Left forelimb (tissue), 1 donor: ENCODE measurements at regions not wholly inside any gene's neighbourhood (a gene's known extent, or its start where the extent isn't known, plus 50 kb on each side); places are given as distances from the start of the nearest gene placed in this dataset.

ENCODE experiments used
- DNase-seq: peaks from one replicate; pipeline ENCODE4 v3.0.0-alpha.2; 2018; ENCODE audit warnings: low spot score

DNA sequence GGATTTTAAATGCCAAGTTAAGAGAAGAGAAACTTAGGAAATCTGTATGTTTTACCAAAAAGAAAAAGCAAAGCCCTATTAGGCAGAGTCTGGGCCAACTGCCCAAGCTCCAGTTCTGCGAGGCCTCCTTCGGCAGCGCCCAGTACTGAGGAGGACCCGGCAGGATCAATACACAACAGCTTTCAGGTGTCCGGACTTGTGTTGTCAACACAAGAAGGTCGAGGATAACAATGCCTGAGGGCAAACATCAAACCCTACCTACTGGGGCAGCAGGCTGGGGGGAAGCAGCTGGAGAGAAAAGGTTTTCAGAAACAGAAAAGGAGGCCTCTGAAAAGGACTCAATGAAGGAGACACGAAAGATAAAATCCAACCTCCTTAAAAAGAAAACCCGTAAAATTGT lies 98.1 kb upstream of the GJB5 start:
- no peak for DNase-seq

DNA sequence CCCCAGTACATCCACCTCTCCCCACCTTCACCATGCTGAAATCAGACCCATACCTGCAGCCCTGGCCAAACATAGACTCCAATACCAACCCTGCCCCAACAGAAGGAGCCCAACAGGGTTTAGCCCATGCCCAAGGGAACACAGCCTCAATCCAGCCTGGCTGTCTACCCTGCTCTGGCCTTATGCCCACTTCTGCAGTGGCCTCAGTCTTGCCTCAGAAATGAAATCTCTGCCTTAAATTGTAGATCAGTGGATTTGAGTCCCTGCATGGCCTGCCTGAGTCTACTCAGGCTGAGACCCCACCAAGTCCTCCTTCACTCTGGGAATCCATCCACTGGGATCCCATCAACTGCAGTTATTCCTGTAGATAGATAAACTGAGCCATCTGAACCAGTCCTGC lies 97.6 kb upstream of the GJB5 start:
- no peak for DNase-seq

DNA sequence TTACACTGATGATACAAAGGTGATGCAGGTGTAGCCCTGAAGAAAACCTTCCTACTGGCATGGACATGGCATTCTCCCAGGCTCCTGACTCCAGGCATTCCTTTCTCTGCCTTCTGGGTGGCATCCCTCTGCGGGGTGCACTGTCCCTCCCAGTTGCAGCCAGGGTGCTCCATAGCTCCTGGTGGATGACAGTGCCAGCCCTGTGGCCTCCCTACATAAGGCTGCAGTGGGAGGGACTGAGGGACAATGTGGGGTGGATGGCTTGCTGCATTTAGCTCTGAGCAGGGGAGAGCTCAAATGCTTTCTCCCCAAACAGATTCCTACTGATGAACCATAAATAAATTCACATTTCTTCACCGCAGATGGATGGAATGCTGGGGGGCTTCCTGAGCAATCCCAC lies 97.0 kb upstream of the GJB5 start:
- no peak for DNase-seq

DNA sequence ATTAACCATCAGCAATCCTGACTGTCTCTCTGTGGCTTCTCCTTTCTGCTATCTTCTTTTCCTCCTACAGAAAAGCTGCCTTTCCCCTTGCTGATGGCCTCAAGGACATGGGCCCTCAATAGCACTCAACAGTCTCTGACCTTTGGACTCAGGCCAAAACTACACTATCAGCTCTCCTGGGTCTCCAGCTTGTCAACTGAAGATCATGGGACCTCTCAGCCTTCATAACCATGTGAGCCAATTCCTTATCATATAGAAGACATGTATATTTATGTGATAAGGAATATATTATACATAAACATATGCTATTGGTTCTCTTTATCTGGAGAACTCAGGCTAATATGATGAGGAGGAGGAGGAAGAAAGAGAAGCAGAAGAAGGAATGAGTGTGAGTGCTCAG lies 91.8 kb upstream of the GJB5 start:
- no peak for DNase-seq

DNA sequence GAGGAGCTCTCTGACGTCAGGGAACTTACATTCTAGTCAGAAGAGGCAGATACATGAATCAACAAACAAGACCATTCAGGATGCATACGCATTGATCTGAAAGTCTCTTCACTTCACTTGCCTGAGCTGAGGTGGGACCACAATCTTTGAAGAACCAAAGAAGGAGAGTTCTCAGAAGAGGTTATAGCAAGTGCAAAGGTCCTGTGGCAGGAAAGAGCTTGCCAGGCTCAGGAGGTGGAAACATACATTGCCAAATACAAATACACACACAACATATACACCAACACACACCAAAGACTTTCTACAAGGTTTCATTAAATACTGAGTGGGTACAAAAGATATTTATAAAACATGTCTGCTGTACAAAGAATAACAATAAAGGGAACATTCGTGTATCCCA lies 86.8 kb upstream of the GJB5 start:
- no peak for DNase-seq

DNA sequence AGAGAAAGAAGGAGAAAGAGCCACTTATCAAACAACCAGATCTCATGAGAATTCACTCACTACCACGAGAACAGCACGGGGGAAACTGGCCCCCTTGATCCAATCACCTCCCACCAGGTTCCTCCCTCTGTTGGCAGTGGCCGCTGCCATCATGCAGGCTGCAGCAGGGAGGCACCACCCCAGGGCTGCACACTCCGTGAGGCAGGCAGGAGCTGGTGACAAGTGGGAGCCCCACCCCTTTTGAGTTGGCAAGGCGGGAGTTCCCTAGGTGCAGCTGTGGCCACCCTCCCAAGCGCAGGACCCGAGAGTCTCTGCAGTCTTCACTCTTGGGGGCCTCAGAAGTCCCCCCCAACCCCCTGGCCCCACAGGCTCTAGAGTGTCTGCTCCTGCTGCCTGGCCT lies 83.9 kb upstream of the GJB5 start:
- DNase-seq = no peak

DNA sequence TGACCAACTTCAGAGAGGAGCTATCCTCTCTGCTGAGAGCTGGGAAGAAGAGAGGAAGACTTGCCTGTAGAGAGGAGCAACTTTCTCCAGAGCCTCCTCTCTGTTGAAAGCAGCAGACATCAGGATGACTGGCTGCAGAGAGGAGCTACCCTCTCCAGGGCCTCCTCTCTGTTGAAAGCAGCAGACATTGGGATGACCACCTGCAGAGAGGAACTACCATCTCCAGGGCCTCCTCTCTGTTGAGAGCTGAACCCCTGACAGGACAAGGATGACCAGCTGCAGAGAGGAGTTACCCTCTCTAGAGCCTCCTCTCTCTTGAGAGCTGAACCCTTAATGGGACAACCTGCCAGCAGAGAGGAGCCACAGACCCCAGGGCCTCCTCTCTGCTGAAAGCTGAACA lies 83.0 kb upstream of the GJB5 start:
- DNase-seq = no peak

DNA sequence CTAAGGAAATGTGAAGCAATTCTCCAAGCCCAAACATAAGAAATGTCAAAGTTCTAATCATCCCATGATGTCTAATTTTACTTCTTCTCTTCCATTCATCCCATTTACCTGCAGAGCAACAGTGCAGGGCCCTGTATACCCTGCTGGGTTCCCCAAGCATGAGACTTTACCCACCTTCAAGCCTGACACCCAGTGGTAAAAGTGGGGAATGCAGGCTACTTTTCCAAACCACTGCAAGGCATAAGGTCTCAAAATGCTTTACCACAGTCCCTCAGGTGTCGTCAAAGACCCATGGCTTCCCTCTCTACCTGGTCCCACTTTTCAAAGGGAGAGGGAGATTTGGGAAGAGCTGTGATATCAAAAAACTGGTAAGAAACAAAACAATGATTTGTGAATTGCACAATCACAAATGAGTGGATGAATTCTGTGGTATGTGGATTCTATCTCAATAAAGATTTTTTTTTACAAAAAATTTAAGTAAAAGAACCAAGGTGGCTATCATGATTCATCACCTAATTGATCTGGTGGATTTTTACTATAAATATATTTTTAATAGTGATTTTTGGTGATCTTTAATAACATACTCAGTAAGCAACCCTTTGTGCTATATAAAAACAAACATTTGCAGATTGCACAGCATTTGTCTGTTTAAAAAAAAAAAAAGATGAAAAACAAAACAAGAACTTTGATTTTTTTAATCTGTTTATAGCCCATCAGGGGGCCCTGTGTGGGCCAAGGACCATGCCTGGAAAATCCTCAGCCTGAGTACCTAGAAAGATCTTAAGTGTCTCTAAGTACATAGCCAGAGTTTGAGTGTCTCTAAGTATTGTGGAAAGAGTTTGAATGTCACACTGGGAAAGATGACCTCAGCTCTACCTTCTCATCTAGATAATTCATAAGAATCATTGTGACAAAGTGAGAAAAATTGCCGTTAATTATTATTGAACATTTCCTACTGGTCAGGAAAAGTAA lies 73.1 kb upstream of the GJB5 start:
- DNase-seq = no peak

DNA sequence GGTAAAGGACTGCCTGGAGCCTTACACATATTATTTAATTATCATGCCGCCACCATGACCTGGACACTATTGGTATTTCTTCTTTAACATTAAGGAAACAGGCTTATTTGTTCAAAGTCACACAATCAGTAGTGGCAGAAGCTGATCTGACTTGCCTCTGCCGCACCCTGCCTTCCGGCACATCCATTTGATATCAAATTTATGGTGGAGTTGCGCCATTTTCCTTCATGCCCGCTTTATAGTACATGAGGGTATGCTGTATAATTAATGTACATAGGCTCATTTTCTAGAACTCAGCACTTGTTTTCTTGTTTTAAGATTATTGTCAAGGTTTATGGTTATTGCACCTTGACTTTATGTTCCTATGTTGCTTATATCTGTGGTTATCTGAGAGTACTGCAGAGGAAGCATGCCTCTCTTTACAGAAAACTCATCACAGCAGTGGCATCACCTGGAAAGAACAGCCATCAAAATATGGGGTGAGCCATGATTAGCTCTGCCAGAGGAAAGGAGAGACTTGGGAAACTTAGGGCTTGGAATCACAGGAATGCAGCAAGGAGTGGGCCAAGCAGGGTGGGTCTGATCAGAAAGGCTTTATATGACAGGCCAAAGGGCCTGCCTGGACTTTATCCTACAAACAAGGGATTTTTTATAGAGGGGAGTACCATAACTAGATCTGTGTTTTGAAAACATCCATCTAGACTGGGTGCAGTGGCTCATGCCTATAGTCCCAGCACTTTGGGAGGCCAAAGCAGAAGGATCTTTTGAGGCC lies 72.2 kb upstream of the GJB5 start:
- no peak for DNase-seq

DNA sequence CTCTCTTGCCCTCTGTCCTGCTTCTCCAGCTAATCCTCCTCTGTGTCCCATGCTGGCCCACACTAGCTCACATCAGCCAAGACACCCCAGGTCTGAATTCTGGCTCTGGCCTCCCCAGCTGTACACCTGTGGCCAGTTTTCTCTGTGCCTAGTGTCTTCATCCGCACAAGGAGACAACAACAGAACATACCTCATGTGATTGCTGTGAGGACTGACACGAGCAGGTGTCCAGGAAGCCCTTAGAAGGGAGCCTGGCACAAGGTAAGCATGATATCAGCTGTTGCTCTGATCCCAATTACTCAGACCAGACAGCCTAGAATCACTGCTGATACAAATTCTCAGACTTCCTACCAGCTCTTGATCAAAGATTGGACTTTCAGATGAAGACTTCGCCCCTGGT lies 71.2 kb upstream of the GJB5 start:
- no peak for DNase-seq

DNA sequence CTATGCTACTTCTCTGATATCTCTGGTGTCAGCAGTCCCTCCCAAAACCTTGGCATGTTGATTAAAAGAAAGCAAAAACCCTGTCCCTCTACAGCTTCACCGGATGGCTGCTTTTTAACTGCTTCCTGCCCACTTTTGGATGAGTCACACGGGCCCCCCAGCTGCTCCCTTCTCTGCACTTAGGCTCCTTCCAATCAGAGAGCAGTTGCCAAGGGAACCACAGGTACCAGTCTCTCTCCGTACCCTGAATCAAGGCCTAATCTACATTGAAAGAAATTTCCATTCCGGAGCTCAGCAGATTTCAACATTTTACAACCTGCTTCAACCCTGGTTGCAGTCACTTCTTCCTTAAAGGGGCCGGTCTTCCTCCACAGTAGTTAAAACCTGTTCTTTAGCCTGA lies 70.6 kb upstream of the GJB5 start:
- DNase-seq = no peak

DNA sequence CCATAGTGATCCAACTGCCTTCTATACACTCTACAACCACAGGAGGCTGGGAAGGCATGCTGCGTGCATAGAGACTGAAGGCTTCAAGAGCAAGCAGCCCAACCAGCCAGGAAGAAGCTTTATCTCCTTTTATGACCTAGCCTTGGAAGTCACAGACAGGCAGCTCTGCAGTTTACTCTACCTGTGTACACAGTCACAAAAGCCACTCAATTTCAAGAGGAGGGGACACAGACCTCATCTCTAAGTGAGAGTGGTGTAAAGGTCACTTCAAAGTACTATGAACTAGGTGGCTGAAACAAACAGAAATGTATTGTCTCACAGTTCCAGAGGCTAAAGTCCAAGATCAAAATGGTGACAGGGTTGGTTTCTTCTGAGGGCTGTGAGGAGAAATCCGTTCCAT lies 69.6 kb upstream of the GJB5 start:
- no peak for DNase-seq

DNA sequence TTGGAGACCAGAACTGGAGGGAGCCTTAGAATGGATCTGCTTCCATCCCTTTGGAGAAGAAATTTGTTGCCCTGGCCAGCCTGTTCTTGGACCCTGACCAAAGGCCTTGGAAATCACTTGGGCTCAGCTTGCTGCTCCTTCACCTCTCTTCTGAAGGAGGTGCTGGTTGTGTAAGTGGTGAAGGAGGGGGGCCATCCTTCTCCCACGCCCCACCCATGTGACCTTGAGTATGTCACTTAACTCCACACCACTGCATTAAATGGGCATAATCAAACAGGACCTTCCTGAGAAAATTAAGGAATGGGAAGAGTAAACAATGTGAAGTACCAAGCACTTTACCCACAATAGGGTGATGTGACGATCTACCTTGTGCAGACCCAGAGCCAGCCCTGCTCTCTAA lies 68.3 kb upstream of the GJB5 start:
- DNase-seq = no peak

DNA sequence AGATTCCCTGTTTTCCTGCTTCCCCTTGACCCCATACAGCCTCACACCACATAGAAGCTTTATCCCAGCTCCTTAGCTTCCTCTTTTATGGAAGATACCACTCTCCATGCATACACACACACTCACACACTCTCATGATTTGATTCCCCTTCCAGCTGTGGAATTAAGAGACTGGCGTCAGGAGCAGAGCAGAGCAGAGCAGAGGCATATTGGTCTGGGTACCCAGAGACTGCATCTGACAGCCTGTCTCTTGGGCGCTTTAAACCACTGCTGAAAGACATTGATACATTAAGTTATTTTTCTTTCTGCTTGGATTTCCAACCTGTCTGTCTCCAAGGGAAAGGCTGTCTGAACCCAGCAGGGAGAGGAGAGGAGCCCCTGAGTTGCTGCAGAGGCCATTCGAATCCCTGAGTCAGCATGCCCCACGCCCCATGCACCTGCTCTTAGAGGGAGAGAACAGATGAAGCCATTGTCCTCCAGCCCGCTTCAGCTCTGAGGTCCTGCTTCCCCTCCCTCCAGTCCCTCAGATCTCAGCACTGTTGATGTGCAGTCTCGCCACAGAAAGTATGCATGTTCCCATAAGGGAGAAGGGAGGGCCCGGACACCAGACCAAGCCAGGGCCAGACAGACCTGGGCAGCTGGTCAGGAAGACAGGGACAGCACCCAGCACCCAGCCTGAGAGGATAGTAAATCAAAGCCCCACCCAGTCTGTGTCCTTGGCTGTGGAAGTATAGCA lies 66.7 kb upstream of the GJB5 start:
- DNase-seq = no peak

DNA sequence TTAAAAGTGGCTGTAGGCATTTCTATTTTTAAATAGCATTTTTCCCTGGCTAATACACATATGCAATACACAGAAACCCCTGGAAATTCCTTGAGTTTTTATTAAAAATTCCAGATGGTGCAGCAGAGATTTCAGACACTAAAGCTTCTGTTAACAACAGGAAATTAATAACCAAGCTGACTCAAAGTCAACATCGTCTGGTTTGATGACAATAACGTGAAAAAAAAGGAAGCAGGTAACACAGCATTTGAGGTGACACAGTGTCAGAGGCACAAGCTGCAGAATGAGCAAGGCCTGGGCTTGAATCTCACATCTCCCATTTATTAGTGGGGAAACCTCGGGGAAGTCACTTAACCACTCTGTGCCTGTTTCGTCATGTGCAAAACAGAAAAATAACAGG lies 64.6 kb upstream of the GJB5 start:
- DNase-seq = no peak

DNA sequence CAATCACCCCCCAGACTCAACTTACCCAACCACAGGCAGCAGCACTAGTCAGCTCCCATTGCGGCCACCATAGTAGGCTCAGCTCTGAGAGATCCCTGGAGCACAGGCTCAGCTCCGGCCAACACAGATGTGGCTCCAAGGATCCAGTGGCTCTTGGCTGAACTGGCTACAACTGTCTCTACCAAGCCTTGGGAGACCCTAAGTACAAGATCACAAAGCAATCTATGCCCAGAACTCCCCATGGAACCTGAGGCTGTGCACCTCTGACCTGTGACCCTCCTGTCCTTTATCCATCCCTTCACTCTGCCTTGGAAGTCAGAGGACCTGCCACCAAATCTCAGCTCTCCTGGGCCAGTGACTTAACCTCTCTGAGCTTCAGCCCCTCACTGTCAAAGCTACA lies 61.8 kb upstream of the GJB5 start:
- no peak for DNase-seq

DNA sequence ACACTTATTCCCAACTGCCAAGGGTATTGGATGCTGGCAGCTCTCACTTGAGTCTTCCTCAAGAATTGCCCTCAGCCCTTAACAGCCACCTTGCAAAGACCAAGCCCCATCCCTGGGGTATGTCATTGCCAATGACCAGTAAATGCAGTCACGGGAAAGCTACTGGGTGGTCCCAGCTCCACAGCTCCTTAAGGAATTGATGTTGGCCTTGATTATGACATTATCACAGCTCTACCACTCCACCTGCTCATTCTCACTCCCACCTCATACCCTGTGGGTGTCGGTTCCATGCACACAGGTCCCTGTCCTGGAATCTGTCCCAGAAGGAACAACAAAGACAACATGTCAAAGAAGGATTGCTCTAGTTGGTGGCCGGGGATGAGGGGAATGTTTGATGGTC lies 60.5 kb upstream of the GJB5 start:
- no peak for DNase-seq

DNA sequence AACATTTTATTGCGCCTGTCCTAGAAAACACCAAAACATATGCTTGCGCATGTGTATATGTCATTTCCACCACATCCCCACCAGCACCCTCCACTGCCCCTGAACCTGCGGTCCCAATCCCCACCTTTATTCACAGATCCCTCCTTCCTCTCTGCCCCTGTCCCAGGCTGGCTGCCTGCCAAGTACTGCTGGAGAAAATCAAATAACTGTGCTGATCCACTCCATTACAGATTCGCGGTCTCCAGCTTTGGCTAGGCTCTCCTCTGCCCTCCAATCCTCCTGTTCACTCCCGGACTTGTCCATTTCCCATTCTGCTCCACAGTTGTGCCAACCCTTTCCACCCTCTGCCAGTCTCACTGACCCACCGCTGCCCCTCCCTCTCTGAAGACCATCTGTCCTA lies 59.3 kb upstream of the GJB5 start:
- DNase-seq = no peak

DNA sequence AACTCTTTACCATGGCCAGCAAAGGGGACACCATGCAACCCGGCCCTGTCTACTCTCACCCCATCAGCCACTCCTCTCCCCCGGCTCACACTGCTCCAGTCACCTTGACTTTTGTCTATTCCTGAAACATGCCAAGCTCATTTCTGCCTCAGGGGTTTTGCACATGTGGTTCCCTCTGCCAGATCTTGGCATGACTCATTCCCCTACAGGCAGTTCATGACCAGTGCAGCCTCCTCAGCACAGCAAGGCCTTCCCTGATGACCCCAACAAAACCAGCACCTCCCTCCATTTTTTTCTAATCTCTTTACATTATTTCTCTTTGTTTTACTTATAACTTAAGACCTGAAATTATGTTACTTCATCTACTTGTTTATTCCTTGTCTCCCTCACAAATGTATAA lies 58.6 kb upstream of the GJB5 start:
- DNase-seq = no peak

DNA sequence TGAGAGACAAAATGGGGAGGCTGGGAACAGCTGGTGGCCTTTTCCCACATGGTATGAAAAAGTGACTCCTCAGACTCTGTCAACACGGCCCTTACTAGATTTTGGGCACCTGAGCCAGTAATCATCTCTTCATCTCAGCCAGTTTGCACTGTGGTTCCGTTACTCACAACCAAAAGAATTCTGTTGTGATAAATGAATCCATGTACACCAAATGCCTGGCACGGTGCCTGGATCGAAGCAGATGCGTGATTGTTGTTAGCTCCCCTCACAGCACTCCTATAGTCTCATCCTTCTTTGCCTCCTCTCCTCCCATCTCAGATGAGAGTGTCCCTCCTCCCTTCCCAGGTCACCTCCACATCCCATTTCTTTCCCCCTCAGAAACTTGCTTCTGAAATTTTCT lies 57.9 kb upstream of the GJB5 start:
- DNase-seq = no peak

DNA sequence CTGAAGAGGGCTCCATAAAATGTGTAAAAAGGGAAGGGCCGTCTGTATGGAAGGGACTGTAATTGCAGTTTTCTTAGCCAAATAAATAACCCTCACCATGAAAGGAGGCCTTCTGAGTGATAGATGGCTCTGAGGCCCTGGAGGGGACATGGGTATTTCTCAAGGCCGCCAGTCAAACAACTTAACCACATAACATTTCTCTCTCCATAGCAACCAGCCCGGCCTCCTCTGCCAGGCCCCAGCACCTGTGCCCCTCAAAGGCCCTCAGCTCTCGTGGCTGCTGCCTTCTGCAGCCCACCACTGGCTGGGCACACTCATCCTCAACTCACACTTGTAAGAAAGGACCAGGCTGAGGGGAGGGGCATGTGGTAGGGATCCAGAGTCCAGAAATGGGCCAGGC lies 57.0 kb upstream of the GJB5 start:
- DNase-seq = no peak

DNA sequence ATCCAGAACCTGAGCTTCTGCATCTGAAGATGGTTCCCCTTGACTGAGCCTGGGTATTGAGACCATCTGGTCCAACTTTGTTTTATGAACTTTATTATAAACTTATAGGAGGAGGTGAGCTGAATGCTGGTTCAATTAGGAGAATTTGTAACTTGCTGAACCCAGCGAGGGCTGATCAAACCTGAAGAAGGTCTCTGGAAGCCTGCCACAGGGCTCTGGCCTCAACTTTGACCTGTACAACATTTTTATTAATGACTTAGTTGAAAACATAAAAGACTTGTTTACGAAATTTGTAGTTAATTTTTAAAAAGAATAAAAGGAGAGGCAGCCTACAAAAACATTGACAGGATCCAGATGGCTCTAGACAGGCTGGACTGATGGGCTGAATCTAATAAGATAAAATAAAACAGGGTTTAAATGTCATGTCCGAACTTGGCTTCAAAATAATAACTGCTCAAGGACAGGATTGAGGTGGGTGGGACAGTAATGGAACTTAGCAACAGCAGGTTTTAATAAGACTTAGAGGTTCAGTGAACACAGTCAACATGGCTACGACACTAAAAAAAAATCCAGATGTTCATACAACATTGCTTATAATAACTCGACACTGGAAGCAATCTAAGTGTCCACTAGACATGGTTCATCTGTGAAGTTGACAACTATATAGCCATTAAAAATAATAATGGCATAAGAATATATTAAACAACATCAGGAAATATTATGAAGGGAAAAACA lies 53.4 kb upstream of the GJB5 start:
- no peak for DNase-seq
